ENCODE measurements at regions not wholly inside any gene's neighbourhood (a gene's known extent, or its start where the extent isn't known, plus 50 kb on each side); places are given as distances from the start of the nearest gene placed in this dataset.
A peak's percentile ranks its signal among the peaks of the same experiment; 100 is the strongest.
"Not testable (repeated sequence)": the region's sequence is repeated elsewhere in the genome, so short reads cannot be mapped to it uniquely, and the experiment has no call there.

- no peak for ATAC-seq
- no peak for TF ChIP-seq CTCF (IDR thresholded peaks at IDR 0.05)
- Histone ChIP-seq H3K27ac (no peak overlapping the region), H3K4me1 (no peaks in the 10 kb centered on the region), H3K9me3 (no peaks in the 10 kb centered on the region), H3K4me3 (no peak overlapping the region), H3K36me3 (no peaks in the 10 kb centered on the region), H3K27me3 (no peaks in the 10 kb centered on the region)
- intact Hi-C loops (cut with DNase I) = no loop called here
- no peak for DNase-seq
These were observed 244.4 kb upstream of the MGAT5 start for GRCh38 chr2:134009440-134009839.

DNA sequence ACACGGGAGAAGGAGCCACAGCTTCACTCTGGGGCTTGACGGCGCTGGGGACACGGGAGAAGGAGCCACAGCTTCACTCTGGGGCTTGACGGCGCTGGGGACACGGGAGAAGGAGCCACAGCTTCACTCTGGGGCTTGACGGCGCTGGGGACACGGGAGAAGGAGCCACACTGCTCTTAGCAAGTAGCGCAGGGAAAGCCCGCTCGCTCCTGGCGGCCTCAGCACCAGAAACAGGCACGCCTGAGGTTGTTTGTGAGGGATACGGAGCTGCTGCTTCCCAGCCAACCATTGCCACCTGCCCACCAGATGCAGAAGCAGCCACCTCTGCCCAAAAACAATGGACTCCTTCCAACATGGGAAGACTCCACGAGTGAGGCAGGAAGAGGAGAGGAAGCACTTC, 244.0 kb upstream of the MGAT5 start:
- ATAC-seq; H3K4me3 ChIP-seq; H3K36me3 ChIP-seq; intact Hi-C loops (cut with DNase I); H3K9me3 ChIP-seq; DNase-seq; H3K27me3 ChIP-seq; H3K27ac ChIP-seq; H3K4me1 ChIP-seq: not testable (repeated sequence)

- DNase-seq = no peak
- no peak for TF ChIP-seq CTCF (IDR thresholded peaks at IDR 0.05)
- Histone ChIP-seq H3K27me3 (no peaks in the 10 kb centered on the region), H3K9me3 (no peaks in the 10 kb centered on the region), H3K4me1 (no peaks in the 10 kb centered on the region), H3K36me3 (no peaks in the 10 kb centered on the region), H3K27ac (no peak overlapping the region), H3K4me3 (no peak overlapping the region)
- intact Hi-C loops (cut with DNase I) = no loop called here
- no peak for ATAC-seq
These were observed 241.8 kb upstream of the MGAT5 start for GRCh38 chr2:134011936-134012586.

GRCh38 chr2:134014196-134014960, 239.5 kb upstream of the MGAT5 start:
- ATAC-seq (no peak), DNase-seq (no peak)
- no peak overlapping the region for H3K4me3 ChIP-seq
- no peak for TF ChIP-seq CTCF (IDR thresholded peaks at IDR 0.05)
- no peak overlapping the region for H3K27ac ChIP-seq
- H3K9me3 ChIP-seq = no peaks in the 10 kb centered on the region
- H3K27me3 ChIP-seq = no peaks in the 10 kb centered on the region
- H3K4me1 ChIP-seq = no peaks in the 10 kb centered on the region
- no peaks in the 10 kb centered on the region for H3K36me3 ChIP-seq
- intact Hi-C loops (cut with DNase I) = no loop called here

DNA sequence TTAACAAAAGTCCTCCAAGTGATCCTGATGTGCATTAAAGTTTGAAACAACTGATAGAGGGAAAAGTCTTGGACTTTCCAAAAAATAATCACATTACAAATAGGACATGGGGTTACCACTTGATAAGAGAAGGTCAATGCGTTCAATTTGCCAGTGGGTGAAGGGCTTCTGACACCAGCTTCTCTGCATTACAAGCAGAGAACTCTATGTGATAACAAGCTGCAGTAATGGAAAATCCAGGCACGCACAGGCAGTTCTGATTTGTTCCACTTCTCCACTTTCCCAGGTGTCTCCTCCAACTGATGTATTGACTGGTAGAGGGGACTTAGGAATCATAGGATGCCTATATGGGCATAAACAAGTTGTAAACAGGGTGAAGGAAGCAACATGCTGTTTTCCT, 234.0 kb upstream of the MGAT5 start:
- Histone ChIP-seq H3K4me1 (no peaks in the 10 kb centered on the region), H3K27me3 (no peaks in the 10 kb centered on the region), H3K4me3 (no peak overlapping the region), H3K9me3 (no peaks in the 10 kb centered on the region), H3K36me3 (no peaks in the 10 kb centered on the region), H3K27ac (no peak overlapping the region)
- intact Hi-C loops (cut with DNase I) = no loop called here
- DNase-seq (no peak), ATAC-seq (no peak)
- TF ChIP-seq CTCF (IDR thresholded peaks at IDR 0.05) = no peak

GRCh38 chr2:134020608-134021007, 233.3 kb upstream of the MGAT5 start:
- ATAC-seq = peak; percentile 51
- no peak for DNase-seq
- no peak for TF ChIP-seq CTCF (IDR thresholded peaks at IDR 0.05)
- Histone ChIP-seq H3K27me3 (no peaks in the 10 kb centered on the region), H3K27ac (no peak overlapping the region), H3K4me1 (no peaks in the 10 kb centered on the region), H3K36me3 (no peaks in the 10 kb centered on the region), H3K4me3 (no peak overlapping the region), H3K9me3 (no peaks in the 10 kb centered on the region)
- intact Hi-C loops (cut with DNase I) = no loop called here
